ENCODE measurements at regions not wholly inside any gene's neighbourhood (a gene's known extent, or its start where the extent isn't known, plus 50 kb on each side); places are given as distances from the start of the nearest gene placed in this dataset.

DNA sequence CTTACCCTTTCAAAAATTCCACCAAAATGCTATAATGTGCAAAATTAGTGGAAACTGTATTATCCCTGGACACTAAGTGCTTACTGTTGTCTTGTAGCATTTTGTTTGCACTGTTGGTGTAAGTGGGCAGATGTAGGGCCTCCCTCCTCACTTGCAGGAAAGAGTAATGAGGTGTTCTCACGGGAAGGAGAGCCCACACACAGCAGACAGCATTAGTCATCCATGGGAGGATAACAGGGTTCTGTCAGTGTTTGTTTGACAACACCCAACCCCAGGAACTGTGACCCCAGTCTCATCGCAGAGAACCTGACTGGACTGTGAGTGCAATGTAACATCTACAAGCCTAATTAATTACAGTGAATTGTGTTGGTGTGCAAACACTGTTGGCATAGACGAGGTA lies 58.7 kb upstream of the VSTM2A start:
- POLR2A ChIA-PET: no interaction called here
- BruUV-seq (replicated peaks): no TSS peak
- Histone ChIP-seq H3K27me3 (ENCODE audit: control insufficient read depth, insufficient read depth, low read length) (peaks cover 6% of the 10 kb centered on the region; the same call in 1 of the 2 replicates), H3K4me3 (ENCODE audit: low read depth in 2 of 2, low read length in 2 of 2) (no peak overlapping the region), H3K36me3 (ENCODE audit: control insufficient read depth, insufficient read depth, low read length) (no peaks in the 10 kb centered on the region), H3K9me3 (ENCODE audit: control insufficient read depth, insufficient read depth, low read depth, low read length) (no peaks in the 10 kb centered on the region), H3K4me1 (ENCODE audit: control insufficient read depth, insufficient read depth, low read length) (no peaks in the 10 kb centered on the region), H3K27ac (ENCODE audit: low read length) (no peak overlapping the region)
- CTCF ChIA-PET: no interaction called here
- TF ChIP-seq POLR2AphosphoS5 (IDR thresholded peaks at IDR 0.05; ENCODE audit: low read depth, low read length): no peak
- TF ChIP-seq TCF7L2 (IDR thresholded peaks at IDR 0.05; ENCODE audit: low read depth, low read length): no peak
- no peak for TF ChIP-seq SIN3A (IDR thresholded peaks at IDR 0.05; ENCODE audit: borderline replicate concordance, insufficient read depth, low read depth, low read length)
- TF ChIP-seq, protein P1, sequence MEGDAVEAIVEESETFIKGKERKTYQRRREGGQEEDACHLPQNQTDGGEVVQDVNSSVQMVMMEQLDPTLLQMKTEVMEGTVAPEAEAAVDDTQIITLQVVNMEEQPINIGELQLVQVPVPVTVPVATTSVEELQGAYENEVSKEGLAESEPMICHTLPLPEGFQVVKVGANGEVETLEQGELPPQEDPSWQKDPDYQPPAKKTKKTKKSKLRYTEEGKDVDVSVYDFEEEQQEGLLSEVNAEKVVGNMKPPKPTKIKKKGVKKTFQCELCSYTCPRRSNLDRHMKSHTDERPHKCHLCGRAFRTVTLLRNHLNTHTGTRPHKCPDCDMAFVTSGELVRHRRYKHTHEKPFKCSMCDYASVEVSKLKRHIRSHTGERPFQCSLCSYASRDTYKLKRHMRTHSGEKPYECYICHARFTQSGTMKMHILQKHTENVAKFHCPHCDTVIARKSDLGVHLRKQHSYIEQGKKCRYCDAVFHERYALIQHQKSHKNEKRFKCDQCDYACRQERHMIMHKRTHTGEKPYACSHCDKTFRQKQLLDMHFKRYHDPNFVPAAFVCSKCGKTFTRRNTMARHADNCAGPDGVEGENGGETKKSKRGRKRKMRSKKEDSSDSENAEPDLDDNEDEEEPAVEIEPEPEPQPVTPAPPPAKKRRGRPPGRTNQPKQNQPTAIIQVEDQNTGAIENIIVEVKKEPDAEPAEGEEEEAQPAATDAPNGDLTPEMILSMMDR (IDR thresholded peaks at IDR 0.05): no peak
- TF ChIP-seq, protein P2, sequence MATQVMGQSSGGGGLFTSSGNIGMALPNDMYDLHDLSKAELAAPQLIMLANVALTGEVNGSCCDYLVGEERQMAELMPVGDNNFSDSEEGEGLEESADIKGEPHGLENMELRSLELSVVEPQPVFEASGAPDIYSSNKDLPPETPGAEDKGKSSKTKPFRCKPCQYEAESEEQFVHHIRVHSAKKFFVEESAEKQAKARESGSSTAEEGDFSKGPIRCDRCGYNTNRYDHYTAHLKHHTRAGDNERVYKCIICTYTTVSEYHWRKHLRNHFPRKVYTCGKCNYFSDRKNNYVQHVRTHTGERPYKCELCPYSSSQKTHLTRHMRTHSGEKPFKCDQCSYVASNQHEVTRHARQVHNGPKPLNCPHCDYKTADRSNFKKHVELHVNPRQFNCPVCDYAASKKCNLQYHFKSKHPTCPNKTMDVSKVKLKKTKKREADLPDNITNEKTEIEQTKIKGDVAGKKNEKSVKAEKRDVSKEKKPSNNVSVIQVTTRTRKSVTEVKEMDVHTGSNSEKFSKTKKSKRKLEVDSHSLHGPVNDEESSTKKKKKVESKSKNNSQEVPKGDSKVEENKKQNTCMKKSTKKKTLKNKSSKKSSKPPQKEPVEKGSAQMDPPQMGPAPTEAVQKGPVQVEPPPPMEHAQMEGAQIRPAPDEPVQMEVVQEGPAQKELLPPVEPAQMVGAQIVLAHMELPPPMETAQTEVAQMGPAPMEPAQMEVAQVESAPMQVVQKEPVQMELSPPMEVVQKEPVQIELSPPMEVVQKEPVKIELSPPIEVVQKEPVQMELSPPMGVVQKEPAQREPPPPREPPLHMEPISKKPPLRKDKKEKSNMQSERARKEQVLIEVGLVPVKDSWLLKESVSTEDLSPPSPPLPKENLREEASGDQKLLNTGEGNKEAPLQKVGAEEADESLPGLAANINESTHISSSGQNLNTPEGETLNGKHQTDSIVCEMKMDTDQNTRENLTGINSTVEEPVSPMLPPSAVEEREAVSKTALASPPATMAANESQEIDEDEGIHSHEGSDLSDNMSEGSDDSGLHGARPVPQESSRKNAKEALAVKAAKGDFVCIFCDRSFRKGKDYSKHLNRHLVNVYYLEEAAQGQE (IDR thresholded peaks at IDR 0.05; ENCODE audit: insufficient read depth in 1 of 2, low read depth in 2 of 2, low read length in 1 of 2): no peak
- no peak for ATAC-seq
- intact Hi-C loops (cut with micrococcal nuclease; ENCODE audit: unreplicated experiment): no loop called here
- no peak for DNase-seq (ENCODE audit: low read depth, low spot score)
- in situ Hi-C loops (cut with HindIII; ENCODE audit: low pct_unique_long_range_greater_than_20kb, low sequenced_read_pairs): no loop called here

DNA sequence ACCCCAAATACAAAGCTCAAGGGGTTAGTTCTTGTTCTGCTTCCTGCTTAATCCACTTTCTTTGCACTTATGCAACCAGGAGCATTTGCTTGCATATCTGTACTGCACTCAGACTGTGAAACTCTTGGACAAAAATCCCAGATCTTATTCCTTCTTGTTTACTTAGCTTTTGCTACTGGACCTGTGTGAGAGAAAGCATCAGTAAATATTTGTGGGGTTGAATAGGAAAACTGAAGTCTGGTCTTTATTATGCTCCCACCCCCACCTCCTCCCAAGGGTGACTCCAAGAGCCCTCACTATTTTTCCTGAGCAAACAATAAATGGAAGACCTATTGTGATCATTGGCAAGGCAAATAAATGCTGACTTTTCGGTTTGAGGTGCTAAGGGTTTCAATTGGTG lies 57.1 kb upstream of the VSTM2A start:
- ATAC-seq (no peak), DNase-seq (ENCODE audit: low read depth, low spot score) (no peak)
- Histone ChIP-seq H3K27me3 (ENCODE audit: control insufficient read depth, insufficient read depth, low read length) (peaks cover 2% of the 10 kb centered on the region; the same call in 1 of the 2 replicates), H3K4me1 (ENCODE audit: control insufficient read depth, insufficient read depth, low read length) (no peaks in the 10 kb centered on the region), H3K4me3 (ENCODE audit: low read depth in 2 of 2, low read length in 2 of 2) (no peak overlapping the region), H3K36me3 (ENCODE audit: control insufficient read depth, insufficient read depth, low read length) (no peaks in the 10 kb centered on the region), H3K27ac (ENCODE audit: low read length) (no peak overlapping the region), H3K9me3 (ENCODE audit: control insufficient read depth, insufficient read depth, low read depth, low read length) (no peaks in the 10 kb centered on the region)
- TF ChIP-seq, protein P2 (IDR thresholded peaks at IDR 0.05; ENCODE audit: insufficient read depth in 1 of 2, low read depth in 2 of 2, low read length in 1 of 2): no peak
- TF ChIP-seq TCF7L2 (IDR thresholded peaks at IDR 0.05; ENCODE audit: low read depth, low read length) (no peak), POLR2AphosphoS5 (IDR thresholded peaks at IDR 0.05; ENCODE audit: low read depth, low read length) (no peak), SIN3A (IDR thresholded peaks at IDR 0.05; ENCODE audit: borderline replicate concordance, insufficient read depth, low read depth, low read length) (no peak)
- TF ChIP-seq, protein P1 (IDR thresholded peaks at IDR 0.05): no peak
- intact Hi-C loops (cut with micrococcal nuclease; ENCODE audit: unreplicated experiment): no loop called here
- no TSS peak for BruUV-seq (replicated peaks)
- CTCF ChIA-PET: no interaction called here
- in situ Hi-C loops (cut with HindIII; ENCODE audit: low pct_unique_long_range_greater_than_20kb, low sequenced_read_pairs): no loop called here
- POLR2A ChIA-PET: no interaction called here
